K562 (cell line): ENCODE measurements at regions not wholly inside any gene's neighbourhood (a gene's known extent, or its start where the extent isn't known, plus 50 kb on each side); places are given as distances from the start of the nearest gene placed in this dataset.

ENCODE experiments used
- ATAC-seq: fragments of 200-7000 bp; cut with Tn5 transposase; 3 replicates; pipeline ENCODE4 v1.9.1; 2020; ENCODE audit warnings: moderate library complexity
- BruUV-seq: library from RNA; stranded (reverse); fragments of 400-500 nt; replicated peaks from 2 replicates; lab custom pipeline; 2021; lab: Mats Ljungman, UMichigan
- CTCF ChIA-PET: fragments of 300-600 bp; formaldehyde crosslinking; extraction: SDS; loops from one replicate; lab custom pipeline; 2021; ENCODE audit warnings: low intra/inter-chr PET ratio; lab: Yijun Ruan, JAX
- POLR2A ChIA-PET: fragments of 300-600, 350-650 bp; sonication (Branson Sonifier 250); formaldehyde crosslinking; extraction: SDS; loops from one replicate; lab custom pipeline; 2021; ENCODE audit warnings: antibody characterized with exemption, inconsistent platforms; lab: Yijun Ruan, JAX
- DNase-seq, 4 experiments: peaks; one replicate each; pipeline versions ENCODE4 v3.0.0 to v3.0.0-alpha.2; 2011 to 2018; ENCODE audit warnings: low spot score in 3 of 4, mixed read lengths in 3 of 4; ENCODE audit errors: extremely low read depth in 1 of 4
- FAIRE-seq: peaks from 2 replicates; lab custom pipeline; 2011; peaks lifted over from hg19 to GRCh38; lab: Jason Lieb, UNC
- H2AFZ ChIP-seq: 2 replicates; pipeline ENCODE4 v1.6.0; 2011; ENCODE audit warnings: low read depth, low read length, control low read depth, inconsistent platforms
- H3K27ac ChIP-seq: fragments of 200-600 bp; 3 replicates; pipeline ENCODE4 v1.8.0; 2011; ENCODE audit warnings: low read depth, mild to moderate bottlenecking, control low read depth, inconsistent platforms, low read length, moderate library complexity, mixed read lengths; ENCODE audit errors: extremely low read depth
- H3K27me3 ChIP-seq, 2 experiments: fragments of 300-600 bp in 1 of 2; 2 replicates in 1 of 2; 3 replicates in 1 of 2; pipeline versions ENCODE4 v1.6.0 to v1.8.0; 2011; ENCODE audit warnings: inconsistent platforms in 2 of 2, low read length in 2 of 2, mild to moderate bottlenecking in 1 of 2, mixed read lengths in 1 of 2, moderate library complexity in 1 of 2; ENCODE audit not compliant: control insufficient read depth in 2 of 2, insufficient read depth in 2 of 2
- H3K36me3 ChIP-seq: fragments of 300-600 bp; 3 replicates; pipeline ENCODE4 v1.8.0; 2011; ENCODE audit warnings: mild to moderate bottlenecking, low read length, inconsistent platforms; ENCODE audit not compliant: control insufficient read depth, insufficient read depth
- H3K4me1 ChIP-seq, 2 experiments: fragments of 200-600 bp in 1 of 2; replicated peaks in 1 of 2; 2 replicates in 1 of 2; 3 replicates in 1 of 2; pipeline versions ENCODE4 v1.5.1 to v1.8.0; 2011; ENCODE audit warnings: inconsistent platforms in 2 of 2, low read length in 2 of 2, mild to moderate bottlenecking in 1 of 2, mixed read lengths in 1 of 2, moderate library complexity in 1 of 2; ENCODE audit not compliant: control insufficient read depth in 2 of 2, insufficient read depth in 2 of 2
- H3K4me2 ChIP-seq: 2 replicates; pipeline ENCODE4 v1.6.1; 2011; ENCODE audit warnings: low read length, control low read depth, inconsistent platforms, mixed read lengths; ENCODE audit not compliant: insufficient read depth
- H3K4me3 ChIP-seq: fragments of 200-600 bp; sonication (generic), shearing (Covaris generic); 2 replicates; pipeline ENCODE4 v1.5.1; 2016; ENCODE audit warnings: control low read depth, inconsistent platforms
- H3K79me2 ChIP-seq: fragments of 200-600 bp; 3 replicates; pipeline ENCODE4 v1.8.0; 2011; ENCODE audit warnings: low read length, inconsistent platforms; ENCODE audit not compliant: control insufficient read depth, insufficient read depth
- H3K9ac ChIP-seq, 2 experiments: 2 replicates each; pipeline versions ENCODE4 v1.6.0 to v1.6.1; 2011; ENCODE audit warnings: low read depth in 2 of 2, low read length in 2 of 2, control low read depth in 1 of 2, inconsistent platforms in 1 of 2, mild to moderate bottlenecking in 1 of 2, mixed read lengths in 1 of 2; ENCODE audit not compliant: insufficient read depth in 1 of 2
- H3K9me1 ChIP-seq: one replicate; pipeline ENCODE4 v1.6.0; 2011; ENCODE audit warnings: inconsistent platforms, mild to moderate bottlenecking, low read length, moderate library complexity; ENCODE audit not compliant: control insufficient read depth, insufficient read depth
- H3K9me3 ChIP-seq: replicated peaks from 2 replicates; pipeline ENCODE4 v1.5.1; 2011; ENCODE audit warnings: low read depth, low read length, inconsistent platforms; ENCODE audit not compliant: control insufficient read depth, insufficient read depth
- H4K20me1 ChIP-seq: replicated peaks from 2 replicates; pipeline ENCODE4 v1.6.1; 2011; ENCODE audit warnings: low read length, inconsistent platforms, mixed read lengths; ENCODE audit not compliant: control insufficient read depth, insufficient read depth
- ZNF121 ChIP-seq: sonication (generic); formaldehyde crosslinking; conservative IDR thresholded peaks from 2 replicates; pipeline ENCODE4 v1.8.0; 2022; ENCODE audit warnings: missing genetic modification reagents
- ZNF79 ChIP-seq: fragments of 250-450 bp; sonication (Bioruptor Pico); IDR thresholded peaks from 2 replicates; pipeline ENCODE4 v1.4.0; 2020; ENCODE audit warnings: low read depth, mild to moderate bottlenecking, moderate library complexity
- WGBS: fragments of 100-300 bp; shearing (Covaris generic); methylation state at CpG from one replicate; pipeline ENCODE4 v1.1.6; 2016; ENCODE audit warnings: low coverage, mixed read lengths; ENCODE audit not compliant: insufficient coverage; ENCODE audit errors: missing lambda C conversion rate; 5-methylcytosine and 5-hydroxymethylcytosine counted together
- in situ Hi-C: fragments of 300-500 bp; cut with MboI; formaldehyde crosslinking; loops from 4 replicates; pipeline ENCODE4 v1.15.0; 2018; ENCODE audit warnings: inconsistent platforms, mixed read lengths
- intact Hi-C: fragments of 100-400 bp; cut with micrococcal nuclease; formaldehyde crosslinking; loops from 2 replicates; pipeline ENCODE4 v1.14.2; 2022
- TF ChIP-seq, protein P1 (sequence below), 2 experiments: fragments of 450-650 bp; formaldehyde crosslinking in 1 of 2; IDR thresholded peaks; 2 replicates each; pipeline versions ENCODE4 v1.4.0 to v1.6.1; 2014 to 2020; ENCODE audit warnings: mild to moderate bottlenecking in 2 of 2, borderline replicate concordance in 1 of 2, low read depth in 1 of 2
- TF ChIP-seq, protein P2 (sequence below), 2 experiments: IDR thresholded peaks in 1 of 2; conservative IDR thresholded peaks in 1 of 2; 2 replicates each; pipeline ENCODE4 v1.6.1; 2016; ENCODE audit warnings: low read depth in 2 of 2, mild to moderate bottlenecking in 1 of 2, missing compliant biosample characterization in 1 of 2, missing genetic modification characterization in 1 of 2, moderate library complexity in 1 of 2
- TF ChIP-seq, protein P3 (sequence below), 2 experiments: fragments of 150-350 bp in 1 of 2; IDR thresholded peaks; 2 replicates each; pipeline ENCODE4 v1.6.1; 2012 to 2016; ENCODE audit warnings: low read depth in 2 of 2, low read length in 2 of 2, mild to moderate bottlenecking in 1 of 2, moderate library complexity in 1 of 2

DNA sequence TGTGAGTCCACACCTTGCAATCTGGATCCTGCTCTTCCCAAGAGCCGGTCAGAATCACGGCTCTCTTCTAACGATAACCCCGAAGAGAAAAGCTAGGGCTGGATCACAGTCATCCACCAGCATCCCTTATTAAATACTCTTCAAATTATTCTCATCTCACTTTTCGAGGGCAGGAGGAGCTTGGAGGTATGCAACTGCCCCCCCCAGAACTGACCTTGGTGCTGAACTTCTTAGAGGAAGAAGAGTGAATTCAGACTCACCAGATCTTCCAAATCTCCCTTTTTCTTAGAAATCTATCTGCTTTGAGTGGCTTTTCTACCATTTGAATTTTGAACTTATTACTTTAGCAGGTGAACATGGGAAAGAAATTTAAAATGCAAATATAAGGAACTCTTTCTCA is 75.7 kb downstream of the MED10 start (continued):
- TF ChIP-seq, protein P1, sequence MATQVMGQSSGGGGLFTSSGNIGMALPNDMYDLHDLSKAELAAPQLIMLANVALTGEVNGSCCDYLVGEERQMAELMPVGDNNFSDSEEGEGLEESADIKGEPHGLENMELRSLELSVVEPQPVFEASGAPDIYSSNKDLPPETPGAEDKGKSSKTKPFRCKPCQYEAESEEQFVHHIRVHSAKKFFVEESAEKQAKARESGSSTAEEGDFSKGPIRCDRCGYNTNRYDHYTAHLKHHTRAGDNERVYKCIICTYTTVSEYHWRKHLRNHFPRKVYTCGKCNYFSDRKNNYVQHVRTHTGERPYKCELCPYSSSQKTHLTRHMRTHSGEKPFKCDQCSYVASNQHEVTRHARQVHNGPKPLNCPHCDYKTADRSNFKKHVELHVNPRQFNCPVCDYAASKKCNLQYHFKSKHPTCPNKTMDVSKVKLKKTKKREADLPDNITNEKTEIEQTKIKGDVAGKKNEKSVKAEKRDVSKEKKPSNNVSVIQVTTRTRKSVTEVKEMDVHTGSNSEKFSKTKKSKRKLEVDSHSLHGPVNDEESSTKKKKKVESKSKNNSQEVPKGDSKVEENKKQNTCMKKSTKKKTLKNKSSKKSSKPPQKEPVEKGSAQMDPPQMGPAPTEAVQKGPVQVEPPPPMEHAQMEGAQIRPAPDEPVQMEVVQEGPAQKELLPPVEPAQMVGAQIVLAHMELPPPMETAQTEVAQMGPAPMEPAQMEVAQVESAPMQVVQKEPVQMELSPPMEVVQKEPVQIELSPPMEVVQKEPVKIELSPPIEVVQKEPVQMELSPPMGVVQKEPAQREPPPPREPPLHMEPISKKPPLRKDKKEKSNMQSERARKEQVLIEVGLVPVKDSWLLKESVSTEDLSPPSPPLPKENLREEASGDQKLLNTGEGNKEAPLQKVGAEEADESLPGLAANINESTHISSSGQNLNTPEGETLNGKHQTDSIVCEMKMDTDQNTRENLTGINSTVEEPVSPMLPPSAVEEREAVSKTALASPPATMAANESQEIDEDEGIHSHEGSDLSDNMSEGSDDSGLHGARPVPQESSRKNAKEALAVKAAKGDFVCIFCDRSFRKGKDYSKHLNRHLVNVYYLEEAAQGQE (IDR thresholded peaks at IDR 0.05; ENCODE audit: borderline replicate concordance) = peak; percentile 97
- TF ChIP-seq, protein P1 (CRISPR knock-in tag; IDR thresholded peaks at IDR 0.05; ENCODE audit: low read depth) = peak; percentile 90

DNA sequence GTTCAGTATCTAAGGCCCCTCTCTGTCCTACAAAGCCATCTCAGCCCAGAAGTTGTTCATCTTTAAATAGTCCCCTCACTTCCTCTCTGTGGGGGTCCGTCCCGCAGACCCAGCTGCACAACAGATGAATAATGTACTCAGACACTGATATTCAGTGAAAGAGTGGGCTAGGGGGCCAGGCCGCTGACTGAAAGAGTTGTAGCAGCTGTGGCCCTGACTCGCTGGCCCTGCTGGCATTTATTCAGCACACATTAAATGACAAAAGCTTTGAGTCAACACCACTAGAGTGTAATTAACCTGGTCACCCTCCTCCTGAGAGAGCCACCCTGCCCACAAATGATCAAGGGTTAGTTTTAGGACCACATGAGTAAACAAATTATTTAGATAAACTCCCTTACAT is 76.3 kb downstream of the MED10 start:
- H3K4me3 ChIP-seq = no peak overlapping the region
- H3K9me3 ChIP-seq = no peaks in the 10 kb centered on the region
- DNase-seq (no peak), ATAC-seq (no peak), FAIRE-seq (no peak)
- no peak overlapping the region for H3K4me2 ChIP-seq
- in situ Hi-C loops = no loop called here
- no peak overlapping the region for H3K27ac ChIP-seq
- intact Hi-C loops = loop anchor here (10.0 kb wide), 1 partner anchor 273 kb away; no protein-coding TSS in a partner anchor
- CTCF ChIA-PET = no interaction called here
- no peaks in the 10 kb centered on the region for H4K20me1 ChIP-seq
- H3K9me1 ChIP-seq = no peaks in the 10 kb centered on the region
- no peaks in the 10 kb centered on the region for H3K79me2 ChIP-seq
- H3K9ac ChIP-seq = no peak overlapping the region
- POLR2A ChIA-PET = no interaction called here
- 2% methylated on average over 4 of the region's 4 CpGs for WGBS
- no peaks in the 10 kb centered on the region; a peak in 1 of 5 replicates for H3K27me3 ChIP-seq
- H3K4me1 ChIP-seq = no peaks in the 10 kb centered on the region
- no TSS peak for BruUV-seq
- H2AFZ ChIP-seq = no peak overlapping the region
- H3K36me3 ChIP-seq = no peaks in the 10 kb centered on the region
- TF ChIP-seq, protein P2, sequence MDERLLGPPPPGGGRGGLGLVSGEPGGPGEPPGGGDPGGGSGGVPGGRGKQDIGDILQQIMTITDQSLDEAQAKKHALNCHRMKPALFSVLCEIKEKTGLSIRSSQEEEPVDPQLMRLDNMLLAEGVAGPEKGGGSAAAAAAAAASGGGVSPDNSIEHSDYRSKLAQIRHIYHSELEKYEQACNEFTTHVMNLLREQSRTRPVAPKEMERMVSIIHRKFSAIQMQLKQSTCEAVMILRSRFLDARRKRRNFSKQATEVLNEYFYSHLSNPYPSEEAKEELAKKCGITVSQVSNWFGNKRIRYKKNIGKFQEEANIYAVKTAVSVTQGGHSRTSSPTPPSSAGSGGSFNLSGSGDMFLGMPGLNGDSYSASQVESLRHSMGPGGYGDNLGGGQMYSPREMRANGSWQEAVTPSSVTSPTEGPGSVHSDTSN (CRISPR knock-in tag; IDR thresholded peaks at IDR 0.05; ENCODE audit: low read depth) = no peak
- TF ChIP-seq, protein P2 (tag; conservative IDR thresholded peaks at IDR 0.05; ENCODE audit: low read depth) = no peak
- TF ChIP-seq, protein P3, sequence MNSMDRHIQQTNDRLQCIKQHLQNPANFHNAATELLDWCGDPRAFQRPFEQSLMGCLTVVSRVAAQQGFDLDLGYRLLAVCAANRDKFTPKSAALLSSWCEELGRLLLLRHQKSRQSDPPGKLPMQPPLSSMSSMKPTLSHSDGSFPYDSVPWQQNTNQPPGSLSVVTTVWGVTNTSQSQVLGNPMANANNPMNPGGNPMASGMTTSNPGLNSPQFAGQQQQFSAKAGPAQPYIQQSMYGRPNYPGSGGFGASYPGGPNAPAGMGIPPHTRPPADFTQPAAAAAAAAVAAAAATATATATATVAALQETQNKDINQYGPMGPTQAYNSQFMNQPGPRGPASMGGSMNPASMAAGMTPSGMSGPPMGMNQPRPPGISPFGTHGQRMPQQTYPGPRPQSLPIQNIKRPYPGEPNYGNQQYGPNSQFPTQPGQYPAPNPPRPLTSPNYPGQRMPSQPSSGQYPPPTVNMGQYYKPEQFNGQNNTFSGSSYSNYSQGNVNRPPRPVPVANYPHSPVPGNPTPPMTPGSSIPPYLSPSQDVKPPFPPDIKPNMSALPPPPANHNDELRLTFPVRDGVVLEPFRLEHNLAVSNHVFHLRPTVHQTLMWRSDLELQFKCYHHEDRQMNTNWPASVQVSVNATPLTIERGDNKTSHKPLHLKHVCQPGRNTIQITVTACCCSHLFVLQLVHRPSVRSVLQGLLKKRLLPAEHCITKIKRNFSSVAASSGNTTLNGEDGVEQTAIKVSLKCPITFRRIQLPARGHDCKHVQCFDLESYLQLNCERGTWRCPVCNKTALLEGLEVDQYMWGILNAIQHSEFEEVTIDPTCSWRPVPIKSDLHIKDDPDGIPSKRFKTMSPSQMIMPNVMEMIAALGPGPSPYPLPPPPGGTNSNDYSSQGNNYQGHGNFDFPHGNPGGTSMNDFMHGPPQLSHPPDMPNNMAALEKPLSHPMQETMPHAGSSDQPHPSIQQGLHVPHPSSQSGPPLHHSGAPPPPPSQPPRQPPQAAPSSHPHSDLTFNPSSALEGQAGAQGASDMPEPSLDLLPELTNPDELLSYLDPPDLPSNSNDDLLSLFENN (IDR thresholded peaks at IDR 0.05; ENCODE audit: low read depth in 2 of 2, low read length in 2 of 2) = no peak
- no peak for TF ChIP-seq ZNF121 (CRISPR knock-in tag)
- TF ChIP-seq ZNF79 (CRISPR knock-in tag) = no peak
